ENCODE measurements at regions not wholly inside any gene's neighbourhood (a gene's known extent, or its start where the extent isn't known, plus 50 kb on each side); places are given as distances from the start of the nearest gene placed in this dataset.

DNA sequence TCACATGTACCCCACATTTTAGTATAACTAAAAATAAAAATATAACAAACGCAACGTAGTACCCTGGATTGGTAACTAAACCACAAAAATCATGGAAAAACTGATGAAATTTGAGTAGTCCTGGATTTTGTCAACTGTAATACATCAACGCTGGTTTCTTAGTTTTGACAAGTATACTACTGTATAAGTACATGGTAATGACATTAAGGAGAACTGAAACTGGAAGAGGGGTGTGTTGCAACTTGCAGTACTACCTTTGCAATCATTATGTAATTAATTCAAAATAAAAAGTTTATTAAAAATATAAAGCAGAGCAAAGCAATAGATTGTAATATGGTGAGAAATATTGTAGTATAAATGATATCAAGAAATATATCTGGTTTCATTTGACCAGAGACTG, 1158.0 kb upstream of the SPRY2 start:
- Histone ChIP-seq H3K27ac (no peak overlapping the region), H3K4me1 (replicated peaks in 1 of 2) (no peaks in the 10 kb centered on the region), H3K27me3 (no peaks in the 10 kb centered on the region), H3K9me3 (replicated peaks in 1 of 3) (no peaks in the 10 kb centered on the region), H3K4me3 (no peak overlapping the region), H3K36me3 (replicated peaks in 1 of 2) (no peaks in the 10 kb centered on the region)
- TF ChIP-seq, protein P1, sequence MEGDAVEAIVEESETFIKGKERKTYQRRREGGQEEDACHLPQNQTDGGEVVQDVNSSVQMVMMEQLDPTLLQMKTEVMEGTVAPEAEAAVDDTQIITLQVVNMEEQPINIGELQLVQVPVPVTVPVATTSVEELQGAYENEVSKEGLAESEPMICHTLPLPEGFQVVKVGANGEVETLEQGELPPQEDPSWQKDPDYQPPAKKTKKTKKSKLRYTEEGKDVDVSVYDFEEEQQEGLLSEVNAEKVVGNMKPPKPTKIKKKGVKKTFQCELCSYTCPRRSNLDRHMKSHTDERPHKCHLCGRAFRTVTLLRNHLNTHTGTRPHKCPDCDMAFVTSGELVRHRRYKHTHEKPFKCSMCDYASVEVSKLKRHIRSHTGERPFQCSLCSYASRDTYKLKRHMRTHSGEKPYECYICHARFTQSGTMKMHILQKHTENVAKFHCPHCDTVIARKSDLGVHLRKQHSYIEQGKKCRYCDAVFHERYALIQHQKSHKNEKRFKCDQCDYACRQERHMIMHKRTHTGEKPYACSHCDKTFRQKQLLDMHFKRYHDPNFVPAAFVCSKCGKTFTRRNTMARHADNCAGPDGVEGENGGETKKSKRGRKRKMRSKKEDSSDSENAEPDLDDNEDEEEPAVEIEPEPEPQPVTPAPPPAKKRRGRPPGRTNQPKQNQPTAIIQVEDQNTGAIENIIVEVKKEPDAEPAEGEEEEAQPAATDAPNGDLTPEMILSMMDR (IDR thresholded peaks at IDR 0.05): no peak
- no peak for TF ChIP-seq POLR2A (IDR thresholded peaks at IDR 0.05)
- intact Hi-C loops (cut with DNase I): no loop called here
- DNase-seq: no peak
- 78 to 85% (median 82%) methylated on average over 3 of the region's 3 CpGs for WGBS, 4 donors

DNA sequence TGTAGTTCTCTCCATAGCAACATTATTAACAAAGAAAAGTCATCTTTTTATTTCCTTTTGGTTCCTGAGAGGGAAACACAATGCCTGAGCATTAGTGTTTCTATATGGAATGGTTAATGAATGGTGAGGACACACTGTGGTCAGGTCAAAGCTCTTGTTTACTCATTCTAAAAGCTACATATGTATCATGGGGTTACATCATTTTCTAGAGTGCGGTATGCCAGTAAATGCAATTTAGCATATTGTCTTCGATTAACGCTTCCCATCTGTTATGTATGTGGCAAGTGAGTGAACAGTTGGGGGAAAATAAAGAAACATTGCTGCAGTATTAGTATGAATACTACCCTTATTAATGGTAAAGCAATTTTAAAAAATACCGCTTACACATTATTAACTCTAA, 1152.2 kb upstream of the SPRY2 start:
- no peak for DNase-seq
- intact Hi-C loops (cut with DNase I): no loop called here
- H3K27ac ChIP-seq: no peak overlapping the region
- H3K36me3 ChIP-seq (replicated peaks in 1 of 2): no peaks in the 10 kb centered on the region
- no peaks in the 10 kb centered on the region for H3K9me3 ChIP-seq (replicated peaks in 1 of 3)
- no peaks in the 10 kb centered on the region for H3K27me3 ChIP-seq
- no peak overlapping the region for H3K4me3 ChIP-seq
- TF ChIP-seq POLR2A (IDR thresholded peaks at IDR 0.05): no peak
- TF ChIP-seq, protein P1 (IDR thresholded peaks at IDR 0.05): no peak
- WGBS, 4 donors: 71 to 84% (median 77%) methylated on average over 4 of the region's 4 CpGs
- H3K4me1 ChIP-seq (replicated peaks in 1 of 2): no peaks in the 10 kb centered on the region

DNA sequence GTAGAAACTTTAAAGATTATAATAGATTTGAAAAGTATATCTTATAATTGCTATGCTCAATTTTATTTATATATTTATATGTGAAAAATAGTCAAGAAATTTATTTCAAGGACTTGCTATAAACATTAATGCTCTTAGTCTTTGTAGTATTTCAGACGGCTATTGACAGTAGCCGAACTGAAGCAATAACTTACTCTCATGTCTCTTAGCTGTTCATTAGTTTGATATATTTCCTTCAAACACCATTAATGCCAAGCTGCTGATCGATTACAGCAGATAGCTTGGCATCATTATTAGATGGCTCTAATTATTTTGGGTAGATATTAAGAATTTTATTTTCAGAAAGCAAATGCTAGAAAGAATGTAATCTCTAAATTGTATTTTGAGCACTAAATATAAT, 1151.5 kb upstream of the SPRY2 start:
- TF ChIP-seq, protein P1 (IDR thresholded peaks at IDR 0.05): no peak
- no peak for TF ChIP-seq POLR2A (IDR thresholded peaks at IDR 0.05)
- H3K27ac ChIP-seq: no peak overlapping the region
- 56 to 69% (median 65%) methylated on average over 3 of the region's 3 CpGs for WGBS, 4 donors
- no peak for DNase-seq
- intact Hi-C loops (cut with DNase I): no loop called here
- no peaks in the 10 kb centered on the region for H3K9me3 ChIP-seq (replicated peaks in 1 of 3)
- H3K4me1 ChIP-seq (replicated peaks in 1 of 2): no peaks in the 10 kb centered on the region
- H3K27me3 ChIP-seq: no peaks in the 10 kb centered on the region
- H3K4me3 ChIP-seq: no peak overlapping the region
- H3K36me3 ChIP-seq (replicated peaks in 1 of 2): no peaks in the 10 kb centered on the region

DNA sequence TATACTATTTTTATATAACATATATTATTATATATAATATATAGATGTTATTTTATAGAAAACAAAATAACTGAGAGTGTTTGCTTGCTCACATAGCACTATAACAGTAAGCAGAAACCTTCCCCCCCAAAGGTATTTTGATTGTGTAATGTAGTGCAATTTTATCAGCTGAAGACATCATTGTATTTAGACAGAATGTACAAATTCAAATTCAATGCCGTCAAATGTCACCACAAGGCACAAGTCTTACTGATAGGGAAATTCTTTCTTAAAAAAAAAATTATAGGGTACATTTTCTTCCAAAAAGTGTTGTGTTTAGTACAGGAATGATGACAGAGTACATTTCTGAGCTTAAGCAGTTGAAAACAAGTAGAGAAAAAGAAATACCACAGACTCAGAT, 1147.1 kb upstream of the SPRY2 start:
- no peaks in the 10 kb centered on the region for H3K9me3 ChIP-seq (replicated peaks in 1 of 3)
- no peaks in the 10 kb centered on the region for H3K4me1 ChIP-seq (replicated peaks in 1 of 2)
- H3K4me3 ChIP-seq: no peak overlapping the region
- no peak for DNase-seq
- H3K36me3 ChIP-seq (replicated peaks in 1 of 2): no peaks in the 10 kb centered on the region
- no peak overlapping the region for H3K27ac ChIP-seq
- WGBS, 4 donors: 76 to 87% (median 81%) methylated on average over 1 of the region's 1 CpG
- no peak for TF ChIP-seq POLR2A (IDR thresholded peaks at IDR 0.05)
- TF ChIP-seq, protein P1 (IDR thresholded peaks at IDR 0.05): no peak
- H3K27me3 ChIP-seq: no peaks in the 10 kb centered on the region
- intact Hi-C loops (cut with DNase I): no loop called here
